Cardiac fibroblast (primary cell): ENCODE measurements at regions not wholly inside any gene's neighbourhood (a gene's known extent, or its start where the extent isn't known, plus 50 kb on each side); places are given as distances from the start of the nearest gene placed in this dataset.

Experiments used
- DNase-seq, 2 donors: peaks; one replicate each; pipeline versions ENCODE4 v3.0.0 to v3.0.0-alpha.2; 2010; ENCODE audit warnings: low read depth in 2 of 2
- H3K4me3 ChIP-seq, 2 donors: replicated peaks in 1 of 2; 1 replicate in 1 of 2; 2 replicates in 1 of 2; pipeline ENCODE4 v1.5.1; 2011; ENCODE audit warnings: low read depth in 2 of 2, low read length in 2 of 2, mild to moderate bottlenecking in 2 of 2, moderate library complexity in 1 of 2
- CTCF ChIP-seq: IDR thresholded peaks from one replicate; pipeline ENCODE4 v1.5.1; 2011; ENCODE audit warnings: low read depth, mild to moderate bottlenecking, low read length, inconsistent platforms

GRCh38 chrX:40471965-40472648 lies 108.7 kb upstream of the ATP6AP2 start:
- DNase-seq, result peak; percentile 44 to 79
- TF ChIP-seq CTCF, result no peak
- no peak overlapping the region for H3K4me3 ChIP-seq

GRCh38 chrX:40470830-40471429 lies 109.8 kb upstream of the ATP6AP2 start:
- TF ChIP-seq CTCF, result no peak
- no peak for DNase-seq
- no peak overlapping the region for H3K4me3 ChIP-seq

- no peak overlapping the region for H3K4me3 ChIP-seq
- no peak for DNase-seq
- no peak for TF ChIP-seq CTCF
These were observed 111.5 kb upstream of the ATP6AP2 start for GRCh38 chrX:40469316-40469715.

- peak; percentile 22 for TF ChIP-seq CTCF
- peak; percentile 43 to 70 for DNase-seq
- no peak overlapping the region for H3K4me3 ChIP-seq
These were observed 112.5 kb upstream of the ATP6AP2 start for GRCh38 chrX:40468033-40468846.

GRCh38 chrX:40467454-40467853 lies 113.3 kb upstream of the ATP6AP2 start:
- no peak for TF ChIP-seq CTCF
- no peak for DNase-seq

GRCh38 chrX:40465735-40466551 lies 114.8 kb upstream of the ATP6AP2 start:
- H3K4me3 ChIP-seq, result no peak overlapping the region
- no peak for TF ChIP-seq CTCF
- peak; percentile 2 to 29 for DNase-seq

More at GRCh38 chrX:40467454-40467853, 113.3 kb upstream of the ATP6AP2 start:
- H3K4me3 ChIP-seq, result no peak overlapping the region
